ENCODE measurements at regions not wholly inside any gene's neighbourhood (a gene's known extent, or its start where the extent isn't known, plus 50 kb on each side); places are given as distances from the start of the nearest gene placed in this dataset.

GRCh38 chrX:124938715-124939114 lies 381.0 kb upstream of the TEX13C start:
- H3K27ac Mint-ChIP-seq = no peak overlapping the region
- ATAC-seq (ENCODE audit: low read depth) (no peak), DNase-seq (no peak)
- Histone ChIP-seq H3K4me2 (replicated peaks; ENCODE audit: low read depth, low read length, poor library complexity, severe bottlenecking) (no peak overlapping the region), H4K20me1 (ENCODE audit: control insufficient read depth, insufficient read depth, low read length, poor library complexity, severe bottlenecking) (no peaks in the 10 kb centered on the region), H3K9ac (ENCODE audit: low read length) (no peak overlapping the region), H3K27me3 (replicated peaks in 1 of 4; ENCODE audit: control extremely low read depth in 1 of 4, control insufficient read depth in 3 of 4, insufficient read depth in 4 of 4, low read length in 3 of 4) (no peaks in the 10 kb centered on the region), H3K9me3 (ENCODE audit: control extremely low read depth in 1 of 3, control insufficient read depth in 2 of 3, insufficient read depth in 1 of 3, low read length in 2 of 3) (no peaks in the 10 kb centered on the region), H3K27ac (ENCODE audit: low read length in 2 of 2) (no peak overlapping the region), H2AFZ (ENCODE audit: insufficient read depth, low read depth, low read length, poor library complexity, severe bottlenecking) (no peak overlapping the region), H3K4me1 (ENCODE audit: control insufficient read depth in 2 of 2, insufficient read depth in 2 of 2, low read length in 2 of 2) (no peaks in the 10 kb centered on the region), H3K36me3 (replicated peaks in 1 of 2; ENCODE audit: control extremely low read depth in 1 of 2, control insufficient read depth in 1 of 2, extremely low read depth in 1 of 2, insufficient read depth in 2 of 2, low read length in 1 of 2) (no peaks in the 10 kb centered on the region), H3K79me2 (ENCODE audit: control insufficient read depth, insufficient read depth, low read length) (no peaks in the 10 kb centered on the region), H3K4me3 (ENCODE audit: control extremely low read depth in 1 of 5, extremely low read depth in 1 of 5, insufficient read depth in 1 of 5, low read depth in 2 of 5, low read length in 4 of 5) (no peak overlapping the region)
- WGBS (ENCODE audit: insufficient coverage) = no CpG with 5 or more reads among the region's 2 CpGs
- intact Hi-C loops (cut with micrococcal nuclease) = no loop called here
- no peak for TF ChIP-seq EZH2 (IDR thresholded peaks at IDR 0.05; ENCODE audit: borderline replicate concordance, insufficient read depth, low read depth, low read length, poor library complexity, severe bottlenecking)
- TF ChIP-seq, protein P1, sequence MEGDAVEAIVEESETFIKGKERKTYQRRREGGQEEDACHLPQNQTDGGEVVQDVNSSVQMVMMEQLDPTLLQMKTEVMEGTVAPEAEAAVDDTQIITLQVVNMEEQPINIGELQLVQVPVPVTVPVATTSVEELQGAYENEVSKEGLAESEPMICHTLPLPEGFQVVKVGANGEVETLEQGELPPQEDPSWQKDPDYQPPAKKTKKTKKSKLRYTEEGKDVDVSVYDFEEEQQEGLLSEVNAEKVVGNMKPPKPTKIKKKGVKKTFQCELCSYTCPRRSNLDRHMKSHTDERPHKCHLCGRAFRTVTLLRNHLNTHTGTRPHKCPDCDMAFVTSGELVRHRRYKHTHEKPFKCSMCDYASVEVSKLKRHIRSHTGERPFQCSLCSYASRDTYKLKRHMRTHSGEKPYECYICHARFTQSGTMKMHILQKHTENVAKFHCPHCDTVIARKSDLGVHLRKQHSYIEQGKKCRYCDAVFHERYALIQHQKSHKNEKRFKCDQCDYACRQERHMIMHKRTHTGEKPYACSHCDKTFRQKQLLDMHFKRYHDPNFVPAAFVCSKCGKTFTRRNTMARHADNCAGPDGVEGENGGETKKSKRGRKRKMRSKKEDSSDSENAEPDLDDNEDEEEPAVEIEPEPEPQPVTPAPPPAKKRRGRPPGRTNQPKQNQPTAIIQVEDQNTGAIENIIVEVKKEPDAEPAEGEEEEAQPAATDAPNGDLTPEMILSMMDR (IDR thresholded peaks at IDR 0.05) = no peak
- CTCF ChIA-PET = no interaction called here
- H3K27me3 Mint-ChIP-seq = no peaks in the 10 kb centered on the region
- no peak overlapping the region for H3K4me3 Mint-ChIP-seq
- no peaks in the 10 kb centered on the region for H3K4me1 Mint-ChIP-seq
- POLR2A ChIA-PET = no interaction called here
- no peaks in the 10 kb centered on the region for H3K9me3 Mint-ChIP-seq (ENCODE audit: insufficient read depth)

GRCh38 chrX:124940531-124940930 lies 379.1 kb upstream of the TEX13C start:
- 100% methylated on average over 2 of the region's 3 CpGs for WGBS (ENCODE audit: insufficient coverage)
- Mint-ChIP-seq H3K4me3 (no peak overlapping the region), H3K27me3 (no peaks in the 10 kb centered on the region), H3K9me3 (ENCODE audit: insufficient read depth) (no peaks in the 10 kb centered on the region), H3K27ac (no peak overlapping the region), H3K4me1 (no peaks in the 10 kb centered on the region)
- no peaks in the 10 kb centered on the region for H3K9me3 ChIP-seq (ENCODE audit: control extremely low read depth in 1 of 3, control insufficient read depth in 2 of 3, insufficient read depth in 1 of 3, low read length in 2 of 3)
- H3K36me3 ChIP-seq (replicated peaks in 1 of 2; ENCODE audit: control extremely low read depth in 1 of 2, control insufficient read depth in 1 of 2, extremely low read depth in 1 of 2, insufficient read depth in 2 of 2, low read length in 1 of 2) = no peaks in the 10 kb centered on the region
- H3K4me3 ChIP-seq (ENCODE audit: control extremely low read depth in 1 of 5, extremely low read depth in 1 of 5, insufficient read depth in 1 of 5, low read depth in 2 of 5, low read length in 4 of 5) = no peak overlapping the region
- no peak overlapping the region for H3K27ac ChIP-seq (ENCODE audit: low read length in 2 of 2)
- no peak overlapping the region for H3K9ac ChIP-seq (ENCODE audit: low read length)
- no peak for ATAC-seq (ENCODE audit: low read depth)
- DNase-seq = no peak
- TF ChIP-seq, protein P1 (IDR thresholded peaks at IDR 0.05) = no peak
- TF ChIP-seq EZH2 (IDR thresholded peaks at IDR 0.05; ENCODE audit: borderline replicate concordance, insufficient read depth, low read depth, low read length, poor library complexity, severe bottlenecking) = no peak
- H3K79me2 ChIP-seq (ENCODE audit: control insufficient read depth, insufficient read depth, low read length) = no peaks in the 10 kb centered on the region
- no peaks in the 10 kb centered on the region for H3K4me1 ChIP-seq (ENCODE audit: control insufficient read depth in 2 of 2, insufficient read depth in 2 of 2, low read length in 2 of 2)
- H4K20me1 ChIP-seq (ENCODE audit: control insufficient read depth, insufficient read depth, low read length, poor library complexity, severe bottlenecking) = no peaks in the 10 kb centered on the region
- intact Hi-C loops (cut with micrococcal nuclease) = no loop called here
- H3K4me2 ChIP-seq (replicated peaks; ENCODE audit: low read depth, low read length, poor library complexity, severe bottlenecking) = no peak overlapping the region
- ChIA-PET POLR2A (no interaction called here), CTCF (no interaction called here)
- no peaks in the 10 kb centered on the region for H3K27me3 ChIP-seq (replicated peaks in 1 of 4; ENCODE audit: control extremely low read depth in 1 of 4, control insufficient read depth in 3 of 4, insufficient read depth in 4 of 4, low read length in 3 of 4)
- no peak overlapping the region for H2AFZ ChIP-seq (ENCODE audit: insufficient read depth, low read depth, low read length, poor library complexity, severe bottlenecking)
